ENCODE measurements at regions not wholly inside any gene's neighbourhood (a gene's known extent, or its start where the extent isn't known, plus 50 kb on each side); places are given as distances from the start of the nearest gene placed in this dataset.
"Not testable (repeated sequence)": the region's sequence is repeated elsewhere in the genome, so short reads cannot be mapped to it uniquely, and the experiment has no call there.

- DNase-seq: no peak
Observed at GRCh38 chr6:155883741-155884140, 428.1 kb upstream of the NOX3 start.

- no peak for DNase-seq
Observed at GRCh38 chr6:155883334-155883731, 427.7 kb upstream of the NOX3 start.

- peak in 1 of 2 donors; percentile 7 for DNase-seq
Observed at GRCh38 chr6:155882527-155883333, 427.1 kb upstream of the NOX3 start.

GRCh38 chr6:155881826-155882526 lies 426.3 kb upstream of the NOX3 start:
- DNase-seq: no peak

- DNase-seq: no peak
Observed at GRCh38 chr6:155880900-155881299, 425.3 kb upstream of the NOX3 start.

GRCh38 chr6:155872961-155873360 lies 417.3 kb upstream of the NOX3 start:
- DNase-seq: no peak

- DNase-seq: no peak
Observed at GRCh38 chr6:155867682-155868081, 412.0 kb upstream of the NOX3 start.

- DNase-seq: not testable (repeated sequence)
Observed at GRCh38 chr6:155866676-155867390, 411.2 kb upstream of the NOX3 start.

- no peak for DNase-seq
Observed at GRCh38 chr6:155861821-155862220, 406.2 kb upstream of the NOX3 start.

GRCh38 chr6:155858906-155859305 lies 403.3 kb upstream of the NOX3 start:
- DNase-seq: not testable (repeated sequence)

GRCh38 chr6:155854787-155855186 lies 399.1 kb upstream of the NOX3 start:
- no peak for DNase-seq

GRCh38 chr6:155853011-155853410 lies 397.4 kb upstream of the NOX3 start:
- DNase-seq: no peak

- DNase-seq: no peak
Observed at GRCh38 chr6:155850408-155850841, 394.8 kb upstream of the NOX3 start.

GRCh38 chr6:155847711-155848110 lies 392.1 kb upstream of the NOX3 start:
- DNase-seq: no peak

GRCh38 chr6:155837474-155837873 lies 381.8 kb upstream of the NOX3 start:
- DNase-seq: no peak

GRCh38 chr6:155832596-155832995 lies 377.0 kb upstream of the NOX3 start:
- DNase-seq: no peak

- DNase-seq: no peak
Observed at GRCh38 chr6:155830531-155830930, 374.9 kb upstream of the NOX3 start.

GRCh38 chr6:155829646-155830045 lies 374.0 kb upstream of the NOX3 start:
- no peak for DNase-seq

GRCh38 chr6:155828989-155829388 lies 373.4 kb upstream of the NOX3 start:
- DNase-seq: no peak

- no peak for DNase-seq
Observed at GRCh38 chr6:155818698-155819097, 363.1 kb upstream of the NOX3 start.

- DNase-seq: no peak
Observed at GRCh38 chr6:155813548-155813947, 357.9 kb upstream of the NOX3 start.

GRCh38 chr6:155807243-155807642 lies 351.6 kb upstream of the NOX3 start:
- DNase-seq: no peak

GRCh38 chr6:155801046-155801445 lies 345.4 kb upstream of the NOX3 start:
- no peak for DNase-seq

- DNase-seq: not testable (repeated sequence)
Observed at GRCh38 chr6:155798876-155799275, 343.2 kb upstream of the NOX3 start.

Data from CD4-positive, alpha-beta T cell treated with Interleukin-1 beta for 1 hour (primary cell).